Ishikawa (cell line): ENCODE measurements at regions not wholly inside any gene's neighbourhood (a gene's known extent, or its start where the extent isn't known, plus 50 kb on each side); places are given as distances from the start of the nearest gene placed in this dataset.

Source experiments
- EGR1 ChIP-seq: IDR thresholded peaks from 2 replicates; pipeline ENCODE4 v1.6.1; 2012
- TF ChIP-seq, protein P1 (sequence below): IDR thresholded peaks from 2 replicates; pipeline ENCODE4 v1.6.1; 2012

DNA sequence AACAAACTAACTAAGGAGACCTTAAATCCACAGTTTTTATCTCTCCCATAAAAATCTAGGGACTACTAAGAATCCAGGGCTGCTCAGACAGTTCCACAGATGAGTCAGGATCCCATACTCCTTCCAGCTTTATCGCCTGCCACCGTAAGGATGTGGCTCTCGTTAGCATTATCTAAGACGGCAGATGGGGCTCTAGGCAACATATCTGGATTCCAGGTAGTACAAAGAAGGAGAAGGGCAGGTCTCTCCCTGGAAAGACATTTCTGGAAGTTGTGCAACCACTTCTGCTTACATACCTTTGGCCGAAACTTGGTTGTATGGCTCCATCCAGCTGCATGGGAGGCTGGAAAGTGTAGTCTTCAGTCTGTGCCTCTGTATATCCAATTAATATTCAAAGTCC, 149.4 kb downstream of the SP3 start:
- TF ChIP-seq, protein P1, sequence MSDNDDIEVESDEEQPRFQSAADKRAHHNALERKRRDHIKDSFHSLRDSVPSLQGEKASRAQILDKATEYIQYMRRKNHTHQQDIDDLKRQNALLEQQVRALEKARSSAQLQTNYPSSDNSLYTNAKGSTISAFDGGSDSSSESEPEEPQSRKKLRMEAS: no peak
- TF ChIP-seq EGR1: no peak
